ENCODE measurements at regions not wholly inside any gene's neighbourhood (a gene's known extent, or its start where the extent isn't known, plus 50 kb on each side); places are given as distances from the start of the nearest gene placed in this dataset.

DNA sequence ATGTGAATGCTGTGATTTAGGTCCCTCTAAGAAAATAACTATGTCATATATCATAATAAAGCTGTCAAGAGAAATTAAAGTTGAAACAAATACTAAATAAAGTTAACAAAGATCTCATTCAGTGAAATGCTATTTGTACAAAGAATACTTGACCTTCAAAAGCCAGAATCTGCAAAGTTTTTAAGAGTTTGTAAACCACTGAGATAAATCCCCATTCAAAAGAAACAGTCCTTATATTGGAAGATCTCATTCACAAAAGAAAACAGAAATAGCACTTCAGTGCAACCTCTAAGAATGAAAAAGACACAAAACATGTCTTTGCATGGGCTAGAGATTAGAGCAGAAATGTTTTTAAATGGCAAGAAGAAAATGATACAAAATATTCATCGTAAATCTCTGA, 149.1 kb upstream of the USP38 start:
- WGBS, 2 experiments (ENCODE audit: insufficient coverage in 1 of 2, insufficient read length in 1 of 2), result 100% methylated on average over 1 of the region's 1 CpG; no CpG with 5 or more reads in 1 of the 2 experiments
- Histone ChIP-seq H3K4me1 (ENCODE audit: control insufficient read depth, insufficient read depth, low read length) (no peaks in the 10 kb centered on the region), H3K27me3 (ENCODE audit: control insufficient read depth, insufficient read depth, low read length, poor library complexity, severe bottlenecking) (no peaks in the 10 kb centered on the region), H3K9me3 (ENCODE audit: control insufficient read depth, low read length) (no peaks in the 10 kb centered on the region), H3K9ac (ENCODE audit: extremely low read depth, low read length, poor library complexity, severe bottlenecking) (no peak overlapping the region), H3K36me3 (ENCODE audit: control insufficient read depth, insufficient read depth, low read length) (no peaks in the 10 kb centered on the region), H3K27ac (ENCODE audit: low read depth, low read length) (no peak overlapping the region), H3K4me3 (ENCODE audit: low read length) (no peak overlapping the region)
- Mint-ChIP-seq H3K9me3 (no peaks in the 10 kb centered on the region), H3K27me3 (ENCODE audit: insufficient read depth) (peaks cover 4% of the 10 kb centered on the region), H3K27ac (no peak overlapping the region), H3K4me1 (no peaks in the 10 kb centered on the region), H3K4me3 (no peak overlapping the region), H3K36me3 (ENCODE audit: low read depth) (no peaks in the 10 kb centered on the region)
- TF ChIP-seq, protein P1, sequence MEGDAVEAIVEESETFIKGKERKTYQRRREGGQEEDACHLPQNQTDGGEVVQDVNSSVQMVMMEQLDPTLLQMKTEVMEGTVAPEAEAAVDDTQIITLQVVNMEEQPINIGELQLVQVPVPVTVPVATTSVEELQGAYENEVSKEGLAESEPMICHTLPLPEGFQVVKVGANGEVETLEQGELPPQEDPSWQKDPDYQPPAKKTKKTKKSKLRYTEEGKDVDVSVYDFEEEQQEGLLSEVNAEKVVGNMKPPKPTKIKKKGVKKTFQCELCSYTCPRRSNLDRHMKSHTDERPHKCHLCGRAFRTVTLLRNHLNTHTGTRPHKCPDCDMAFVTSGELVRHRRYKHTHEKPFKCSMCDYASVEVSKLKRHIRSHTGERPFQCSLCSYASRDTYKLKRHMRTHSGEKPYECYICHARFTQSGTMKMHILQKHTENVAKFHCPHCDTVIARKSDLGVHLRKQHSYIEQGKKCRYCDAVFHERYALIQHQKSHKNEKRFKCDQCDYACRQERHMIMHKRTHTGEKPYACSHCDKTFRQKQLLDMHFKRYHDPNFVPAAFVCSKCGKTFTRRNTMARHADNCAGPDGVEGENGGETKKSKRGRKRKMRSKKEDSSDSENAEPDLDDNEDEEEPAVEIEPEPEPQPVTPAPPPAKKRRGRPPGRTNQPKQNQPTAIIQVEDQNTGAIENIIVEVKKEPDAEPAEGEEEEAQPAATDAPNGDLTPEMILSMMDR (conservative IDR thresholded peaks at IDR 0.05), result no peak
- DNase-seq, result no peak

- H3K36me3 Mint-ChIP-seq (ENCODE audit: low read depth), result no peaks in the 10 kb centered on the region
- DNase-seq, result no peak
Observed at GRCh38 chr4:143036443-143036842, 148.3 kb upstream of the USP38 start.

GRCh38 chr4:143046454-143046853, 138.3 kb upstream of the USP38 start:
- no peaks in the 10 kb centered on the region for H3K4me1 Mint-ChIP-seq
- no peak overlapping the region for H3K27ac ChIP-seq (ENCODE audit: low read depth, low read length)
- no peak overlapping the region for H3K9ac ChIP-seq (ENCODE audit: extremely low read depth, low read length, poor library complexity, severe bottlenecking)
- H3K36me3 Mint-ChIP-seq (ENCODE audit: low read depth), result no peaks in the 10 kb centered on the region
- no peaks in the 10 kb centered on the region for H3K27me3 ChIP-seq (ENCODE audit: control insufficient read depth, insufficient read depth, low read length, poor library complexity, severe bottlenecking)
- WGBS, 2 experiments (ENCODE audit: insufficient coverage in 1 of 2, insufficient read length in 1 of 2), result 93 to 100% methylated on average over 2 to 4 of the region's 4 CpGs
- no peaks in the 10 kb centered on the region for H3K36me3 ChIP-seq (ENCODE audit: control insufficient read depth, insufficient read depth, low read length)
- H3K4me1 ChIP-seq (ENCODE audit: control insufficient read depth, insufficient read depth, low read length), result no peaks in the 10 kb centered on the region
- no peak for DNase-seq
- TF ChIP-seq, protein P1 (conservative IDR thresholded peaks at IDR 0.05), result no peak
- H3K27me3 Mint-ChIP-seq (ENCODE audit: insufficient read depth), result no peaks in the 10 kb centered on the region
- no peak overlapping the region for H3K4me3 Mint-ChIP-seq
- no peak overlapping the region for H3K4me3 ChIP-seq (ENCODE audit: low read length)
- no peaks in the 10 kb centered on the region for H3K9me3 Mint-ChIP-seq
- H3K27ac Mint-ChIP-seq, result no peak overlapping the region
- no peaks in the 10 kb centered on the region for H3K9me3 ChIP-seq (ENCODE audit: control insufficient read depth, low read length)

More at GRCh38 chr4:143036443-143036842, 148.3 kb upstream of the USP38 start:
- no peak overlapping the region for H3K27ac Mint-ChIP-seq
- no peak overlapping the region for H3K4me3 ChIP-seq (ENCODE audit: low read length)
- no peaks in the 10 kb centered on the region for H3K4me1 Mint-ChIP-seq
- H3K9me3 ChIP-seq (ENCODE audit: control insufficient read depth, low read length), result no peaks in the 10 kb centered on the region
- H3K27me3 ChIP-seq (ENCODE audit: control insufficient read depth, insufficient read depth, low read length, poor library complexity, severe bottlenecking), result no peaks in the 10 kb centered on the region
- TF ChIP-seq, protein P1 (conservative IDR thresholded peaks at IDR 0.05), result no peak
- no peaks in the 10 kb centered on the region for H3K9me3 Mint-ChIP-seq
- H3K9ac ChIP-seq (ENCODE audit: extremely low read depth, low read length, poor library complexity, severe bottlenecking), result no peak overlapping the region
- H3K36me3 ChIP-seq (ENCODE audit: control insufficient read depth, insufficient read depth, low read length), result no peaks in the 10 kb centered on the region
- WGBS, 2 experiments (ENCODE audit: insufficient coverage in 1 of 2, insufficient read length in 1 of 2), result 89 to 100% methylated on average over 2 of the region's 2 CpGs
- H3K27ac ChIP-seq (ENCODE audit: low read depth, low read length), result no peak overlapping the region
- no peak overlapping the region for H3K4me3 Mint-ChIP-seq
- no peaks in the 10 kb centered on the region for H3K27me3 Mint-ChIP-seq (ENCODE audit: insufficient read depth)
- H3K4me1 ChIP-seq (ENCODE audit: control insufficient read depth, insufficient read depth, low read length), result no peaks in the 10 kb centered on the region
